ENCODE measurements at regions not wholly inside any gene's neighbourhood (a gene's known extent, or its start where the extent isn't known, plus 50 kb on each side); places are given as distances from the start of the nearest gene placed in this dataset.
A peak's percentile ranks its signal among the peaks of the same experiment; 100 is the strongest.

DNA sequence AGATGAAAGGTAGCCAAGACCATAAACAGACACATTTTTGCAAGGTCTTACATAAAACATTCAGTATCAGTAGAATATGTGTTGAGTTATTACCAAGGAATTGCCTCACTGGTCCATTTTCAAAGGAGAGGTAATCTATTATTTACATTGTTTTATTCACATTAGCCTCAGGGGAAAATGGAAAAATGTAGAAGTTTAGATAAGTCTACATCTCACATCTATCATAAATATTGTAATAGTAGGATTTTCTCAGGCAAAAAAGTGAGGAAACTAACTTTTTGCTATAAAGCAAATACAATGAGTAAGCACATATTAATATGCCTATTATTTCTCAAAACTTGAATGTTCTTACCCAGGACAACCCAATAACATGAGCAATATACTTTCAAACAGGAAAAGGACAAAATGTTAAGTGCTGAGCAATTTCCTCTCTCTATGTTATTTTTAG lies 184.6 kb upstream of the AGTR1 start:
- H3K4me1 ChIP-seq (ENCODE audit: control insufficient read depth, insufficient read depth, low read length) = no peaks in the 10 kb centered on the region
- no peak overlapping the region for H2BK120ac ChIP-seq (ENCODE audit: low read depth, low read length)
- no peak overlapping the region for H3K23ac ChIP-seq (ENCODE audit: low read depth, low read length)
- H2AK9ac ChIP-seq (replicated peaks; ENCODE audit: low read depth, low read length, poor library complexity) = no peak overlapping the region
- H3K9me3 ChIP-seq (ENCODE audit: control insufficient read depth, insufficient read depth, low read length) = no peaks in the 10 kb centered on the region
- ChIA-PET CTCF (no interaction called here), POLR2A (ENCODE audit: unreplicated experiment) (no interaction called here)
- H3K9me1 ChIP-seq (ENCODE audit: insufficient read depth, low read length) = no peaks in the 10 kb centered on the region
- intact Hi-C loops (cut with micrococcal nuclease) (no loop called here), in situ Hi-C loops (cut with MboI; ENCODE audit: low sequenced_read_pairs) (no loop called here), dilution Hi-C loops (cut with HindIII; ENCODE audit: low sequenced_read_pairs, unreplicated experiment) (no loop called here)
- no peak overlapping the region for H3K9ac ChIP-seq (ENCODE audit: low read depth, low read length)
- H3K79me1 ChIP-seq (ENCODE audit: low read depth in 1 of 2, low read length in 2 of 2) = no peaks in the 10 kb centered on the region
- H4K91ac ChIP-seq (ENCODE audit: insufficient read depth, low read depth, low read length) = no peak overlapping the region
- H3K27me3 ChIP-seq (ENCODE audit: control insufficient read depth, insufficient read depth, low read length) = no peaks in the 10 kb centered on the region
- no peak overlapping the region for H3K18ac ChIP-seq (ENCODE audit: low read depth, low read length)
- DNase-seq = peak; percentile 50
- H4K20me1 ChIP-seq (ENCODE audit: insufficient read depth, low read length) = no peaks in the 10 kb centered on the region
- H3K4me3 ChIP-seq (ENCODE audit: insufficient read depth, low read depth, low read length) = no peak overlapping the region
- H2BK15ac ChIP-seq (ENCODE audit: low read depth, low read length) = no peak overlapping the region
- no peaks in the 10 kb centered on the region for H3K36me3 ChIP-seq (ENCODE audit: control insufficient read depth, insufficient read depth, low read length)
- no peak for ATAC-seq (ENCODE audit: low read depth)
- H2BK20ac ChIP-seq (ENCODE audit: low read depth, low read length) = no peak overlapping the region
- H3K14ac ChIP-seq (replicated peaks; ENCODE audit: low read depth, low read length) = no peak overlapping the region
- H3K27ac ChIP-seq (ENCODE audit: insufficient read depth, low read length) = no peak overlapping the region
- no peak overlapping the region for H2AK5ac ChIP-seq (ENCODE audit: low read depth, low read length)
- no peak overlapping the region for H2AFZ ChIP-seq (replicated peaks; ENCODE audit: low read length, poor library complexity)
- no peak overlapping the region for H3K4me2 ChIP-seq (ENCODE audit: low read depth, low read length)
- no peak overlapping the region for H3K56ac ChIP-seq (ENCODE audit: extremely low read depth, insufficient read depth, low read length)
- BruUV-seq (replicated peaks) = no TSS peak
- no peak overlapping the region for H4K8ac ChIP-seq (ENCODE audit: low read depth in 2 of 2, low read length in 2 of 2)
- no peak overlapping the region for H2BK5ac ChIP-seq (ENCODE audit: low read depth, low read length, poor library complexity, severe bottlenecking)
- TF ChIP-seq, protein P1, sequence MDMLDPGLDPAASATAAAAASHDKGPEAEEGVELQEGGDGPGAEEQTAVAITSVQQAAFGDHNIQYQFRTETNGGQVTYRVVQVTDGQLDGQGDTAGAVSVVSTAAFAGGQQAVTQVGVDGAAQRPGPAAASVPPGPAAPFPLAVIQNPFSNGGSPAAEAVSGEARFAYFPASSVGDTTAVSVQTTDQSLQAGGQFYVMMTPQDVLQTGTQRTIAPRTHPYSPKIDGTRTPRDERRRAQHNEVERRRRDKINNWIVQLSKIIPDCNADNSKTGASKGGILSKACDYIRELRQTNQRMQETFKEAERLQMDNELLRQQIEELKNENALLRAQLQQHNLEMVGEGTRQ (IDR thresholded peaks at IDR 0.05; ENCODE audit: low read depth, low read length) = no peak
- TF ChIP-seq MAFK (IDR thresholded peaks at IDR 0.05; ENCODE audit: low read depth, low read length) (0 out of 2 replicates have a peak, but pooled peaks have one; percentile 25), NFE2L2 (IDR thresholded peaks at IDR 0.05; ENCODE audit: low read depth, low read length) (0 out of 2 replicates have a peak, but pooled peaks have one; percentile 30)
- no peak overlapping the region for H4K5ac ChIP-seq (ENCODE audit: low read depth, low read length)
- H3K4ac ChIP-seq (ENCODE audit: low read depth, low read length) = no peak overlapping the region

Data from IMR-90 (cell line).